Omental fat pad (tissue), 3 donors: ENCODE measurements at regions not wholly inside any gene's neighbourhood (a gene's known extent, or its start where the extent isn't known, plus 50 kb on each side); places are given as distances from the start of the nearest gene placed in this dataset.

Experiments used
- ATAC-seq: fragments of 150-250 bp; one replicate; pipeline ENCODE4 v1.9.1; 2016; ENCODE audit warnings: mild to moderate bottlenecking, moderate library complexity; ENCODE audit not compliant: low FRiP score
- DNase-seq: peaks from one replicate; pipeline ENCODE4 v3.0.0-alpha.2; 2019; ENCODE audit warnings: low spot score
- TF ChIP-seq, protein P1 (sequence below), 3 donors: fragments of 450-650 bp; IDR thresholded peaks; one replicate each; pipeline ENCODE4 v1.5.1; 2016 to 2017; ENCODE audit warnings: antibody characterized with exemption in 3 of 3, mild to moderate bottlenecking in 3 of 3, moderate library complexity in 2 of 3

DNA sequence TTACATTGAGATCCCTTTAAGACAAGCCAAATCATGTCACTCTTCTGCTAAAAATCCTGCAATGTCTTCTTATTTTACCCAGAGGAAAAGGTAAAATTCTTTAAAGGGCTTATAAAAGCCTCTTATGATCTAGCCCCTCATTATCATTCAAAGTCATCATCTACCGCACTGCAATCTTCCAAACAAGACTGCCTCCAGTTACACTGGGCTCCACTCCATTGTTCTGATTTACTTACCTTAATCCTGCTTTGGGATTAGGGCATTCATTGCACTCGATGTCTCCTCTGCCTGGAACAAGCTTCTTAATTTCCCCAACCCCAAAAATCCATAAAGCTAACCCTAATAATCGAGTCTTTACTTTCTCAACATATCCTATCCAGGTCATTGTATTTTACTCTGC lies 269.1 kb downstream of the PCDH18 start:
- no peak for DNase-seq
- TF ChIP-seq, protein P1, sequence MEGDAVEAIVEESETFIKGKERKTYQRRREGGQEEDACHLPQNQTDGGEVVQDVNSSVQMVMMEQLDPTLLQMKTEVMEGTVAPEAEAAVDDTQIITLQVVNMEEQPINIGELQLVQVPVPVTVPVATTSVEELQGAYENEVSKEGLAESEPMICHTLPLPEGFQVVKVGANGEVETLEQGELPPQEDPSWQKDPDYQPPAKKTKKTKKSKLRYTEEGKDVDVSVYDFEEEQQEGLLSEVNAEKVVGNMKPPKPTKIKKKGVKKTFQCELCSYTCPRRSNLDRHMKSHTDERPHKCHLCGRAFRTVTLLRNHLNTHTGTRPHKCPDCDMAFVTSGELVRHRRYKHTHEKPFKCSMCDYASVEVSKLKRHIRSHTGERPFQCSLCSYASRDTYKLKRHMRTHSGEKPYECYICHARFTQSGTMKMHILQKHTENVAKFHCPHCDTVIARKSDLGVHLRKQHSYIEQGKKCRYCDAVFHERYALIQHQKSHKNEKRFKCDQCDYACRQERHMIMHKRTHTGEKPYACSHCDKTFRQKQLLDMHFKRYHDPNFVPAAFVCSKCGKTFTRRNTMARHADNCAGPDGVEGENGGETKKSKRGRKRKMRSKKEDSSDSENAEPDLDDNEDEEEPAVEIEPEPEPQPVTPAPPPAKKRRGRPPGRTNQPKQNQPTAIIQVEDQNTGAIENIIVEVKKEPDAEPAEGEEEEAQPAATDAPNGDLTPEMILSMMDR (IDR thresholded peaks at IDR 0.05), result no peak
- no peak for ATAC-seq

DNA sequence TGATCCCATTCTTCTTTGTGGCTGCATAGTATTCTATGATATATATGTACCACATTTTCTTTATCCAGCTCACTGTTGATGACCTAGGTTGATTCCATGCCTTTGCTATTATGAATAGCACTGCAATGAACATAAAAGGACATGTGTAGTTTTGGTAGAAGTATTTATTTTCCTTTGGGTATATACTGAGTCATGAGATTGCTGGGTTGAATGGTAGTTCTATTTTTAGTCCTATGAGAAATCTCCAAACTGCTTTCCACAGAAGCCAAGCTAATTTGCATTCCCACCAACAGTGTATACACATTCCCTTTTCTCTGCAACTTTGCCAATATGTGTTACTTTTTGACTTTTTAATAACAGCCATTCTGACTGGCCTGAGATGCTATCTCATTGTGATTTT lies 278.3 kb downstream of the PCDH18 start:
- DNase-seq (no peak), ATAC-seq (no peak)
- TF ChIP-seq, protein P1 (IDR thresholded peaks at IDR 0.05), result no peak

DNA sequence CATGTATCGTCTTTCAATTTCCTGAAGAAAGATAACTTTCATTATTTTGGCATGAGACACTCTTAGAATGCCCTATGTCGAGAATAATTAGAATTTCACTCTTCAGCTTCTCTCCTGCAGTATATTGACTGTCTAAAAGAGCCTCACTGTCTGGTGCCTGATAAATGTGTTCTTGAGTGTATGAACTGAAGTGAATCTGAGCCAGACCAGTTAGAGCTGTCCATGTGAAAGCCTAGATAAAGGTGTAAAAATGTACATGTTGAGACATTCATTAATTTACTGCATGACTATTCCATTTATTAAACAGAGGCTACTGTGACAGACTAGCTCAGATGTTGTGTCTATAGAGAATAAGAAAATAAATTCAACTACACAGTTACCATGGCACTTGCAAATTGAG lies 283.2 kb downstream of the PCDH18 start:
- DNase-seq, result no peak
- TF ChIP-seq, protein P1 (IDR thresholded peaks at IDR 0.05), result no peak
- ATAC-seq, result no peak

DNA sequence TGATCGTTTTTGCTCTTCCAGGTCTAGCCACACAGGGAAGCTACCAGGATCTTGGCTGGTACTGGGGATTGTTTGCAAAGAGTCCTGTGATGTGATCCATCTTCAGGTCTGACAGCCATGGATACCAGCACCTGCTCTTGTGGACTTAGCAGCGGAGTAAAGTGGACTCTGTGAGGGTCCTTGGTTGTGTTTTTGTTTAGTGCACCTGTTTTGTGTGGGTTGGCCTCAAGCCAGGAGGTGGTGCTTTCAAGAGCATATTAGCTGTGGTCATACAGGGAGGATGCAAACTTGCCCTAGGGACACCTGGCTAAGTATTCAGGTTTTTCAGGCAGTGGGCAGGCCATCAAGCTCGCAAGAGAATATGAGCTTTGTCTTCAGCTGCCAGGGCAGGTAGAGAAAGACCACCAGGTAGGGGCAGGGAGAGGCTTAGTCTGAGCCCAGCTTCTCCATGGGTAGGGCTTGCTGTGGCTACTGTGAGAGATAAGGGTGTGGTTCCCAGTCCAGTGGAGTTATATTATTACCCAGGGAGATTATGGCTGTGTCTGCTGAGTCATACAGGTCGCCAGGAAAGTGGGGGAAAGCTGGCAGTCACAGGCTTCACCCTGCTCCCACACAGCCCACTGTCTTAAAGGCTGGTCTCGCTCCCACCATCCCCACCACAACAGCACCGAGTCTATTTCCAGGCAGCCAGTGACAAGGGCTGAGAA lies 293.7 kb downstream of the PCDH18 start:
- no peak for DNase-seq
- ATAC-seq, result no peak
- TF ChIP-seq, protein P1 (IDR thresholded peaks at IDR 0.05), result no peak

DNA sequence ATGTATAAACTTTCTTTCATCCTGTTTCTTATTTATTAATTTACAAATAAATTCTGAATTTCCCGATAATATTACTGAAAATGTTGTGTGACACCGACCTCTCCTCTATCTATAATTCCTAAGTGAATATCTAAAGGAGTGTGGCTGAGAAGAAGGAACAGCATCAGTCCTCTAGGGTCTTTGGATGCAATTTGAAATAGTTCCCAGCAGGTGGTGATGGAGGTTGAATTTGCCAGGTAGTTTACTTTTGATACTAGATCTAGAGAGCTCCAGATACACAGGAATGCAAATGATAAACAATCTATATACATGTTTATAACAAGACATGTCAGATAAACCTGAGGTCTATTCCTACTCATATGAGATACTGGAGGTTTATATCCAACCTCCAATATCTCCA lies 305.4 kb downstream of the PCDH18 start:
- DNase-seq (no peak), ATAC-seq (no peak)
- TF ChIP-seq, protein P1 (IDR thresholded peaks at IDR 0.05), result no peak

DNA sequence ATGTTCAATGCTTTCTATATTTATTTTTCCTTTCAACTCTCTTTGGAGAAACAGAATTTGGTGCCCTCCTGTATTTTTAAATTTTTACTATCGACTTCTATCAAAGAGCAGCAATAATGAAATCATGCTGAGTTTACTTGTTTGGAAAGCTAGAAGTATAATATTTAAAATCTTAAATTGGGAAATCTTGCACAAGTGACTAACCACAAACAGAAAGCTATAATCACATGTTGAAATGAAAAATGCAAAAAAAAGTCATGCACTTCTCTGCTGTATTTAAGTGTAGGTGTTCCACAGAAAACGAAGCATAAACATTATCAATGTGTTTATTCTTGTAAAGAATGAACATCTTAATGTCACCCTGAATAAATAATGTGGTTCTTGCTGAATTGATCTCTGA lies 306.1 kb downstream of the PCDH18 start:
- TF ChIP-seq, protein P1 (IDR thresholded peaks at IDR 0.05), result no peak
- ATAC-seq (no peak), DNase-seq (no peak)

DNA sequence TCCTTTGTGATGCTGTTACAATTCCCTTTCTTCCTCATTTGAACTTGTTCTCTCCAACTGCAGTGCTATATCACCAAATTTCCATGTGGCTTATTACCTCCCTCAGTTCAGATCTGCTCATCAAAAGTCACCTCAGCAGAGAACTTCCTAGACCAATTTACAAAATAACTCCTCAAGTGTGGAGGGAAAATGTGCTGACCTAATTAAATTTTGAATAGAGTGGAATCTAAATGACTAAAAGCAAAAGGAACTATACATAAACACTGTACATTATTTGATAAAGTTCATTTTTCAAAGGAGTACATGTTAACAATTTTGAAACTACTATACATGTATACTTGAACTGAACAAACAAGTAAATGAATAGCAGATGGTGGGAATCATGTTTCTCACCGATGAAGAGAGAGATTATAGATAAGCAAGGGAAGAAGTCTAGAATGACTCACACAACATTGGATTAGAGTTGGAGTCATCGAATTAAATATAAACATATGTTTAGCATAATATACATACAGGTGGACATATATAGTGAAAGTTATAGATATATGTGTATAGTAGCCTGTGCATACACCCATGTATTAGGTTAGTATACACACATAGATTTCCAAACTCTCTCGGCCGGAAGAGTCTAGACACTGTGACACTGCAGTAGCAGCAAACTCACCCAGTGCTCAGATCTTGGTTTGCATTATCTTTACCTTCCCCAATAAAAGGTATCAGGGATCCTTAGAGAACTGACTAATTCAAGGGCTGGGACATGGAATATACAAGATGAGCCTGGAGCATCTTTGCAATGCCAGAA lies 318.7 kb downstream of the PCDH18 start:
- ATAC-seq (no peak), DNase-seq (no peak)
- TF ChIP-seq, protein P1 (IDR thresholded peaks at IDR 0.05), result no peak
